Naive thymus-derived CD8-positive, alpha-beta T cell (primary cell): ENCODE measurements at regions not wholly inside any gene's neighbourhood (a gene's known extent, or its start where the extent isn't known, plus 50 kb on each side); places are given as distances from the start of the nearest gene placed in this dataset.
A peak's percentile ranks its signal among the peaks of the same experiment; 100 is the strongest.

Experiments
- ATAC-seq, 2 donors: fragments of 150-1000 bp; cut with Tn5 transposase in 1 of 2; sonication (Bioruptor Pico), chemical (Tn5 transposase) in 1 of 2; 1 replicate in 1 of 2; 2 replicates in 1 of 2; pipeline ENCODE4 v1.10.0; 2021; ENCODE audit warnings: mild to moderate bottlenecking in 2 of 2, moderate library complexity in 2 of 2
- POLR2A ChIA-PET: fragments of 350-600 bp; sonication (Branson Sonifier 250); formaldehyde crosslinking; loops from one replicate; lab custom pipeline; 2021; ENCODE audit warnings: antibody characterized with exemption; lab: Charles Lee
- DNase-seq, 10 donors: peaks; one replicate each; pipeline versions ENCODE4 v3.0.0 to v3.0.0-alpha.2; 2020 to 2022
- H3K27ac Mint-ChIP-seq, 10 donors: one replicate each; pipeline ENCODE4 v1.8.0; 2020 to 2022; ENCODE audit warnings: mild to moderate bottlenecking in 10 of 10, mixed read lengths in 10 of 10, moderate library complexity in 4 of 10, inconsistent platforms in 1 of 10
- H3K27me3 Mint-ChIP-seq, 5 donors: one replicate each; pipeline ENCODE4 v1.8.0; 2021 to 2022; ENCODE audit warnings: mixed read lengths in 5 of 5
- H3K36me3 Mint-ChIP-seq, 3 donors: one replicate each; pipeline ENCODE4 v1.8.0; 2020 to 2022; ENCODE audit warnings: mixed read lengths in 3 of 3, mild to moderate bottlenecking in 2 of 3, inconsistent platforms in 1 of 3
- H3K4me1 Mint-ChIP-seq, 4 donors: one replicate each; pipeline ENCODE4 v1.8.0; 2021 to 2022; ENCODE audit warnings: mixed read lengths in 4 of 4
- H3K4me3 Mint-ChIP-seq, 10 donors: one replicate each; pipeline ENCODE4 v1.8.0; 2020 to 2022; ENCODE audit warnings: mild to moderate bottlenecking in 10 of 10, mixed read lengths in 10 of 10, moderate library complexity in 6 of 10, inconsistent platforms in 1 of 10
- H3K9me3 Mint-ChIP-seq, 9 donors: one replicate each; pipeline ENCODE4 v1.8.0; 2020 to 2022; ENCODE audit warnings: mixed read lengths in 9 of 9, mild to moderate bottlenecking in 3 of 9, inconsistent platforms in 1 of 9, moderate library complexity in 1 of 9

GRCh38 chr15:23890218-23890617 is 203.1 kb upstream of the NDN start:
- Mint-ChIP-seq H3K4me1 (no peaks in the 10 kb centered on the region), H3K27me3 (peaks cover 0 to 6% (median 2%) of the 10 kb centered on the region in 5 donors), H3K4me3 (no peak overlapping the region), H3K27ac (no peak overlapping the region), H3K9me3 (peaks cover 0 to 31% (median 10%) of the 10 kb centered on the region in 9 donors), H3K36me3 (peaks cover 0 to 11% (median 0%) of the 10 kb centered on the region in 3 donors)
- no peak for DNase-seq
- POLR2A ChIA-PET = no interaction called here
- no peak for ATAC-seq

GRCh38 chr15:23897091-23897490 is 210.0 kb upstream of the NDN start:
- Mint-ChIP-seq H3K4me1 (peaks cover 0 to 6% (median 4%) of the 10 kb centered on the region in 4 donors), H3K9me3 (peaks cover 6 to 24% (median 17%) of the 10 kb centered on the region in 9 donors), H3K4me3 (peak overlapping the region in 1 of 10 donors; percentile 49), H3K27ac (no peak overlapping the region), H3K36me3 (peaks cover 0 to 6% (median 0%) of the 10 kb centered on the region in 3 donors), H3K27me3 (peaks cover 1 to 13% (median 6%) of the 10 kb centered on the region in 5 donors)
- POLR2A ChIA-PET = no interaction called here
- ATAC-seq (no peak), DNase-seq (no peak)

GRCh38 chr15:23897531-23897930 is 210.4 kb upstream of the NDN start:
- peaks cover 1 to 13% (median 6%) of the 10 kb centered on the region in 5 donors for H3K27me3 Mint-ChIP-seq
- peaks cover 0 to 6% (median 0%) of the 10 kb centered on the region in 3 donors for H3K36me3 Mint-ChIP-seq
- peaks cover 6 to 24% (median 17%) of the 10 kb centered on the region in 9 donors for H3K9me3 Mint-ChIP-seq
- peaks cover 0 to 6% (median 4%) of the 10 kb centered on the region in 4 donors for H3K4me1 Mint-ChIP-seq
- POLR2A ChIA-PET = no interaction called here
- H3K27ac Mint-ChIP-seq = no peak overlapping the region
- no peak for DNase-seq
- ATAC-seq = no peak
- H3K4me3 Mint-ChIP-seq = no peak overlapping the region

GRCh38 chr15:23910030-23910429 is 222.9 kb upstream of the NDN start:
- DNase-seq (no peak), ATAC-seq (no peak)
- no peak overlapping the region for H3K27ac Mint-ChIP-seq
- no peak overlapping the region for H3K4me3 Mint-ChIP-seq
- no peaks in the 10 kb centered on the region for H3K4me1 Mint-ChIP-seq
- H3K27me3 Mint-ChIP-seq = no peaks in the 10 kb centered on the region
- no peaks in the 10 kb centered on the region for H3K36me3 Mint-ChIP-seq
- POLR2A ChIA-PET = no interaction called here
- peaks cover 0 to 4% (median 0%) of the 10 kb centered on the region in 9 donors for H3K9me3 Mint-ChIP-seq

- no peaks in the 10 kb centered on the region for H3K36me3 Mint-ChIP-seq
- POLR2A ChIA-PET = no interaction called here
- H3K9me3 Mint-ChIP-seq = peaks cover 0 to 4% (median 0%) of the 10 kb centered on the region in 9 donors
- H3K27ac Mint-ChIP-seq = no peak overlapping the region
- ATAC-seq (no peak), DNase-seq (no peak)
- H3K27me3 Mint-ChIP-seq = no peaks in the 10 kb centered on the region
- H3K4me3 Mint-ChIP-seq = no peak overlapping the region
- no peaks in the 10 kb centered on the region for H3K4me1 Mint-ChIP-seq
These were observed 225.1 kb upstream of the NDN start for GRCh38 chr15:23912191-23912590.

- Mint-ChIP-seq H3K4me3 (no peak overlapping the region), H3K9me3 (peaks cover 0 to 4% (median 0%) of the 10 kb centered on the region in 9 donors), H3K36me3 (no peaks in the 10 kb centered on the region), H3K27ac (no peak overlapping the region), H3K4me1 (no peaks in the 10 kb centered on the region), H3K27me3 (no peaks in the 10 kb centered on the region)
- POLR2A ChIA-PET = no interaction called here
- DNase-seq (no peak), ATAC-seq (no peak)
These were observed 226.0 kb upstream of the NDN start for GRCh38 chr15:23913081-23913480.

- no peak for DNase-seq
- Mint-ChIP-seq H3K27ac (no peak overlapping the region), H3K36me3 (no peaks in the 10 kb centered on the region), H3K27me3 (no peaks in the 10 kb centered on the region), H3K4me3 (no peak overlapping the region), H3K4me1 (no peaks in the 10 kb centered on the region), H3K9me3 (peaks cover 0 to 4% (median 0%) of the 10 kb centered on the region in 9 donors)
- POLR2A ChIA-PET = no interaction called here
- no peak for ATAC-seq
These were observed 226.5 kb upstream of the NDN start for GRCh38 chr15:23913635-23914034.

GRCh38 chr15:23924686-23925085 is 237.6 kb upstream of the NDN start:
- no peak overlapping the region for H3K27ac Mint-ChIP-seq
- DNase-seq = no peak
- POLR2A ChIA-PET = no interaction called here
- H3K9me3 Mint-ChIP-seq = peaks cover 0 to 6% (median 4%) of the 10 kb centered on the region in 9 donors
- no peak for ATAC-seq
- no peaks in the 10 kb centered on the region for H3K4me1 Mint-ChIP-seq
- no peaks in the 10 kb centered on the region for H3K36me3 Mint-ChIP-seq
- no peak overlapping the region for H3K4me3 Mint-ChIP-seq
- no peaks in the 10 kb centered on the region for H3K27me3 Mint-ChIP-seq

GRCh38 chr15:23954931-23955330 is 267.8 kb upstream of the NDN start:
- Mint-ChIP-seq H3K27ac (no peak overlapping the region), H3K9me3 (peaks cover 0 to 22% (median 9%) of the 10 kb centered on the region in 9 donors), H3K27me3 (peaks cover 0 to 1% (median 0%) of the 10 kb centered on the region in 5 donors), H3K36me3 (no peaks in the 10 kb centered on the region), H3K4me1 (no peaks in the 10 kb centered on the region), H3K4me3 (no peak overlapping the region)
- DNase-seq (no peak), ATAC-seq (no peak)
- POLR2A ChIA-PET = no interaction called here

- Mint-ChIP-seq H3K4me1 (no peaks in the 10 kb centered on the region), H3K9me3 (peaks cover 0 to 20% (median 4%) of the 10 kb centered on the region in 9 donors), H3K4me3 (no peak overlapping the region), H3K27ac (no peak overlapping the region), H3K27me3 (peaks cover 0 to 4% (median 0%) of the 10 kb centered on the region in 5 donors), H3K36me3 (peaks cover 0 to 5% (median 0%) of the 10 kb centered on the region in 3 donors)
- DNase-seq = no peak
- POLR2A ChIA-PET = no interaction called here
- ATAC-seq = no peak
These were observed 296.6 kb upstream of the NDN start for GRCh38 chr15:23983500-23984259.

- Mint-ChIP-seq H3K27ac (no peak overlapping the region), H3K9me3 (peaks cover 11 to 37% (median 19%) of the 10 kb centered on the region in 9 donors), H3K4me3 (no peak overlapping the region), H3K27me3 (peaks cover 0 to 4% (median 0%) of the 10 kb centered on the region in 5 donors), H3K4me1 (no peaks in the 10 kb centered on the region), H3K36me3 (peaks cover 0 to 5% (median 0%) of the 10 kb centered on the region in 3 donors)
- DNase-seq = no peak
- ATAC-seq = no peak
- POLR2A ChIA-PET = no interaction called here
These were observed 307.2 kb upstream of the NDN start for GRCh38 chr15:23994273-23994672.

- no peak for ATAC-seq
- POLR2A ChIA-PET = no interaction called here
- Mint-ChIP-seq H3K27ac (no peak overlapping the region), H3K27me3 (no peaks in the 10 kb centered on the region), H3K9me3 (peaks cover 0 to 42% (median 22%) of the 10 kb centered on the region in 9 donors), H3K36me3 (peaks cover 0 to 5% (median 0%) of the 10 kb centered on the region in 3 donors), H3K4me1 (no peaks in the 10 kb centered on the region), H3K4me3 (no peak overlapping the region)
- DNase-seq = no peak
These were observed 311.0 kb upstream of the NDN start for GRCh38 chr15:23998056-23998455.

GRCh38 chr15:24008476-24008875 is 321.4 kb upstream of the NDN start:
- Mint-ChIP-seq H3K27ac (no peak overlapping the region), H3K4me3 (no peak overlapping the region), H3K36me3 (peaks cover 0 to 11% (median 2%) of the 10 kb centered on the region in 3 donors), H3K9me3 (peaks cover 6 to 32% (median 18%) of the 10 kb centered on the region in 9 donors), H3K4me1 (no peaks in the 10 kb centered on the region), H3K27me3 (peaks cover 0 to 5% (median 0%) of the 10 kb centered on the region in 5 donors)
- ATAC-seq (no peak), DNase-seq (no peak)
- POLR2A ChIA-PET = no interaction called here
